Thoracic aorta (tissue), 2 donors: ENCODE measurements at regions not wholly inside any gene's neighbourhood (a gene's known extent, or its start where the extent isn't known, plus 50 kb on each side); places are given as distances from the start of the nearest gene placed in this dataset.
A peak's percentile ranks its signal among the peaks of the same experiment; 100 is the strongest.

Source experiments
- ATAC-seq: fragments of 150-250 bp; one replicate; pipeline ENCODE4 v1.8.0; 2017; ENCODE audit warnings: low read depth; ENCODE audit not compliant: insufficient number of reproducible peaks, low FRiP score
- DNase-seq: peaks from one replicate; pipeline ENCODE4 v3.0.0-alpha.2; 2020; ENCODE audit warnings: low spot score
- H3K27ac ChIP-seq, 2 donors: fragments of 200-600 bp; sonication (generic); 1 replicate in 1 of 2; 2 replicates in 1 of 2; pipeline ENCODE4 v1.5.1; 2016; ENCODE audit warnings: mild to moderate bottlenecking in 2 of 2, moderate library complexity in 2 of 2
- H3K27me3 ChIP-seq: fragments of 200-600 bp; sonication (generic); replicated peaks from 2 replicates; pipeline ENCODE4 v1.6.0; 2016; ENCODE audit warnings: mild to moderate bottlenecking; ENCODE audit not compliant: insufficient read depth
- H3K36me3 ChIP-seq: fragments of 200-600 bp; sonication (generic); one replicate; pipeline ENCODE4 v1.5.1; 2016
- H3K4me1 ChIP-seq, 2 donors: fragments of 200-600 bp; sonication (generic); 1 replicate in 1 of 2; 2 replicates in 1 of 2; pipeline versions ENCODE4 v1.5.1 to v1.6.0; 2016; ENCODE audit warnings: low read depth in 2 of 2, mild to moderate bottlenecking in 1 of 2; ENCODE audit not compliant: control insufficient read depth in 1 of 2
- H3K4me3 ChIP-seq: fragments of 200-600 bp; sonication (generic); 2 replicates; pipeline ENCODE4 v1.5.1; 2016; ENCODE audit warnings: mild to moderate bottlenecking
- H3K9me3 ChIP-seq: fragments of 200-600 bp; sonication (generic); 2 replicates; pipeline ENCODE4 v1.5.1; 2016
- CTCF ChIP-seq: fragments of 200-600 bp; sonication (generic); IDR thresholded peaks from one replicate; pipeline ENCODE4 v1.5.1; 2019; ENCODE audit warnings: antibody characterized with exemption

GRCh38 chr19:30667227-30667626 is 295.0 kb downstream of the ZNF536 start:
- no peaks in the 10 kb centered on the region for H3K36me3 ChIP-seq
- H3K27me3 ChIP-seq: no peaks in the 10 kb centered on the region
- no peak overlapping the region for H3K4me3 ChIP-seq
- TF ChIP-seq CTCF: no peak
- ATAC-seq: no peak
- DNase-seq: no peak
- H3K27ac ChIP-seq: no peak overlapping the region
- H3K4me1 ChIP-seq: peaks cover 0 to 28% of the 10 kb centered on the region in 2 donors
- H3K9me3 ChIP-seq: no peaks in the 10 kb centered on the region

- H3K36me3 ChIP-seq: no peaks in the 10 kb centered on the region
- H3K27ac ChIP-seq: no peak overlapping the region
- H3K4me1 ChIP-seq: peaks cover 0 to 28% of the 10 kb centered on the region in 2 donors
- H3K4me3 ChIP-seq: no peak overlapping the region
- DNase-seq: no peak
- no peaks in the 10 kb centered on the region for H3K9me3 ChIP-seq
- H3K27me3 ChIP-seq: no peaks in the 10 kb centered on the region
- no peak for ATAC-seq
- peak; percentile 75 for TF ChIP-seq CTCF
Observed at GRCh38 chr19:30666301-30666803, 294.2 kb downstream of the ZNF536 start.

GRCh38 chr19:30665449-30665848 is 293.3 kb downstream of the ZNF536 start:
- Histone ChIP-seq H3K9me3 (no peaks in the 10 kb centered on the region), H3K4me3 (no peak overlapping the region), H3K4me1 (peaks cover 0 to 28% of the 10 kb centered on the region in 2 donors), H3K36me3 (no peaks in the 10 kb centered on the region), H3K27ac (no peak overlapping the region), H3K27me3 (no peaks in the 10 kb centered on the region)
- no peak for TF ChIP-seq CTCF
- DNase-seq (no peak), ATAC-seq (no peak)

- no peak for TF ChIP-seq CTCF
- H3K9me3 ChIP-seq: no peaks in the 10 kb centered on the region
- H3K27ac ChIP-seq: no peak overlapping the region
- no peak overlapping the region for H3K4me3 ChIP-seq
- no peak for ATAC-seq
- no peaks in the 10 kb centered on the region for H3K27me3 ChIP-seq
- H3K36me3 ChIP-seq: no peaks in the 10 kb centered on the region
- no peak for DNase-seq
- peaks cover 0 to 23% of the 10 kb centered on the region in 2 donors for H3K4me1 ChIP-seq
Observed at GRCh38 chr19:30663611-30664174, 291.5 kb downstream of the ZNF536 start.

GRCh38 chr19:30662211-30662861 is 290.2 kb downstream of the ZNF536 start:
- Histone ChIP-seq H3K9me3 (no peaks in the 10 kb centered on the region), H3K27me3 (no peaks in the 10 kb centered on the region), H3K36me3 (no peaks in the 10 kb centered on the region), H3K27ac (peak overlapping the region in 1 of 2 donors; percentile 53), H3K4me1 (peaks cover 0 to 23% of the 10 kb centered on the region in 2 donors), H3K4me3 (peak overlapping the region; percentile 45)
- TF ChIP-seq CTCF: no peak
- DNase-seq: no peak
- no peak for ATAC-seq
